ENCODE measurements at regions not wholly inside any gene's neighbourhood (a gene's known extent, or its start where the extent isn't known, plus 50 kb on each side); places are given as distances from the start of the nearest gene placed in this dataset.

DNA sequence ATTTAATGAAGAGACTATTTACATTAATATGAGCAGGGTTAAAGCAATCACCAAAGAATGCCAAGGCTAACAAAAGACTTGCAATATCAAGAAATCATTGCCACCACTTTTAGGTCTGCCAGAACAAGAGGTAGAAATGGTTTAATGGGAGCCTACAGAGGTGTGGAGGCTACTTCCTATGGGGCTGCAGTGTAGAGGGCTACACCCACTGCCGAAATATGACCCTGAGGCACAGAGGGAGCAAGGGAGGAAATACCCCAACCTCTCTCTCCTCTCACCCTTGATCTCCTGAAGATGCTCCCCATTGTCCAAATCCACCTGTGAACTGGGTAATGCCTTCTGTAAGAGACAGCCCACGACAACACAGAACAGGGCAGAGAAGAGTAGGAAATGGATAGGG is 315.4 kb downstream of the SMAD2 start:
- Histone ChIP-seq H3K4me1 (no peaks in the 10 kb centered on the region), H3K9me3 (no peaks in the 10 kb centered on the region), H3K36me3 (ENCODE audit: control insufficient read depth, insufficient read depth, low read length) (no peaks in the 10 kb centered on the region), H3K27me3 (replicated peaks; ENCODE audit: control insufficient read depth, insufficient read depth, low read length) (no peaks in the 10 kb centered on the region), H3K4me3 (ENCODE audit: low read depth, low read length) (no peak overlapping the region)
- H3K27ac Mint-ChIP-seq (ENCODE audit: unreplicated experiment) = no peak overlapping the region
- intact Hi-C loops (cut with micrococcal nuclease; ENCODE audit: unreplicated experiment) = no loop called here
- no peaks in the 10 kb centered on the region for H3K4me1 Mint-ChIP-seq (ENCODE audit: low read depth, unreplicated experiment)
- DNase-seq = no peak
- H3K36me3 Mint-ChIP-seq (ENCODE audit: insufficient read depth, unreplicated experiment) = no peaks in the 10 kb centered on the region
- no peak overlapping the region for H3K4me3 Mint-ChIP-seq (ENCODE audit: unreplicated experiment)
- BruUV-seq (replicated peaks) = no TSS peak
- H3K27me3 Mint-ChIP-seq (ENCODE audit: insufficient read depth, unreplicated experiment) = peaks cover 8% of the 10 kb centered on the region
- ChIA-PET CTCF (no interaction called here), POLR2A (no interaction called here)
- H3K9me3 Mint-ChIP-seq (ENCODE audit: unreplicated experiment) = no peaks in the 10 kb centered on the region
- TF ChIP-seq, protein P1, sequence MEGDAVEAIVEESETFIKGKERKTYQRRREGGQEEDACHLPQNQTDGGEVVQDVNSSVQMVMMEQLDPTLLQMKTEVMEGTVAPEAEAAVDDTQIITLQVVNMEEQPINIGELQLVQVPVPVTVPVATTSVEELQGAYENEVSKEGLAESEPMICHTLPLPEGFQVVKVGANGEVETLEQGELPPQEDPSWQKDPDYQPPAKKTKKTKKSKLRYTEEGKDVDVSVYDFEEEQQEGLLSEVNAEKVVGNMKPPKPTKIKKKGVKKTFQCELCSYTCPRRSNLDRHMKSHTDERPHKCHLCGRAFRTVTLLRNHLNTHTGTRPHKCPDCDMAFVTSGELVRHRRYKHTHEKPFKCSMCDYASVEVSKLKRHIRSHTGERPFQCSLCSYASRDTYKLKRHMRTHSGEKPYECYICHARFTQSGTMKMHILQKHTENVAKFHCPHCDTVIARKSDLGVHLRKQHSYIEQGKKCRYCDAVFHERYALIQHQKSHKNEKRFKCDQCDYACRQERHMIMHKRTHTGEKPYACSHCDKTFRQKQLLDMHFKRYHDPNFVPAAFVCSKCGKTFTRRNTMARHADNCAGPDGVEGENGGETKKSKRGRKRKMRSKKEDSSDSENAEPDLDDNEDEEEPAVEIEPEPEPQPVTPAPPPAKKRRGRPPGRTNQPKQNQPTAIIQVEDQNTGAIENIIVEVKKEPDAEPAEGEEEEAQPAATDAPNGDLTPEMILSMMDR (IDR thresholded peaks at IDR 0.05; ENCODE audit: insufficient read depth in 1 of 2, low read depth in 1 of 2, low read length in 1 of 2, severe bottlenecking in 1 of 2, unreplicated experiment in 1 of 2) = no peak

DNA sequence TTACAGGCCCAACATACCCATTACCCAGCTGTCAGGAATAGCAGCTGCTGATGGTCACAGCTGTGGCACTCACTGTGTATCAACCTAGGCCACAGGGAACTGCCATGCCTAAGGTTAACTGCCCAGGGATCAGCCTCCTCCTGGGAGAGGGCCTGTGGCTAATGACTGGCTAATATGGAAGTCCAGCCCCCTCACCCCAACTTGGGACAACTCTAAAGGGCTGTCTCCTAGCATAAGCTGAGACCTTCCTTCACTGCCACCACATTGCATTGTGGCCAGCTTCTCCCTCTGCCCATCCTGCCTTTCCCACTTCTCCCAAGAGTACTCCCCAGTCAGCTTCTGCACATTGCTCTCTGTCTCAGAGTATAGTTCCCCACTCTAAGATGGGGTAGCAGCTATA is 316.5 kb downstream of the SMAD2 start:
- no peaks in the 10 kb centered on the region for H3K9me3 ChIP-seq
- no peak for DNase-seq
- H3K27ac Mint-ChIP-seq (ENCODE audit: unreplicated experiment) = no peak overlapping the region
- intact Hi-C loops (cut with micrococcal nuclease; ENCODE audit: unreplicated experiment) = no loop called here
- ChIA-PET POLR2A (no interaction called here), CTCF (no interaction called here)
- no peaks in the 10 kb centered on the region for H3K36me3 Mint-ChIP-seq (ENCODE audit: insufficient read depth, unreplicated experiment)
- TF ChIP-seq, protein P1 (IDR thresholded peaks at IDR 0.05; ENCODE audit: insufficient read depth in 1 of 2, low read depth in 1 of 2, low read length in 1 of 2, severe bottlenecking in 1 of 2, unreplicated experiment in 1 of 2) = no peak
- H3K27me3 Mint-ChIP-seq (ENCODE audit: insufficient read depth, unreplicated experiment) = peaks cover 3% of the 10 kb centered on the region
- no peaks in the 10 kb centered on the region for H3K27me3 ChIP-seq (replicated peaks; ENCODE audit: control insufficient read depth, insufficient read depth, low read length)
- no peaks in the 10 kb centered on the region for H3K4me1 Mint-ChIP-seq (ENCODE audit: low read depth, unreplicated experiment)
- no peak overlapping the region for H3K4me3 Mint-ChIP-seq (ENCODE audit: unreplicated experiment)
- H3K4me1 ChIP-seq = no peaks in the 10 kb centered on the region
- no peak overlapping the region for H3K4me3 ChIP-seq (ENCODE audit: low read depth, low read length)
- H3K36me3 ChIP-seq (ENCODE audit: control insufficient read depth, insufficient read depth, low read length) = no peaks in the 10 kb centered on the region
- H3K9me3 Mint-ChIP-seq (ENCODE audit: unreplicated experiment) = no peaks in the 10 kb centered on the region
- BruUV-seq (replicated peaks) = no TSS peak

DNA sequence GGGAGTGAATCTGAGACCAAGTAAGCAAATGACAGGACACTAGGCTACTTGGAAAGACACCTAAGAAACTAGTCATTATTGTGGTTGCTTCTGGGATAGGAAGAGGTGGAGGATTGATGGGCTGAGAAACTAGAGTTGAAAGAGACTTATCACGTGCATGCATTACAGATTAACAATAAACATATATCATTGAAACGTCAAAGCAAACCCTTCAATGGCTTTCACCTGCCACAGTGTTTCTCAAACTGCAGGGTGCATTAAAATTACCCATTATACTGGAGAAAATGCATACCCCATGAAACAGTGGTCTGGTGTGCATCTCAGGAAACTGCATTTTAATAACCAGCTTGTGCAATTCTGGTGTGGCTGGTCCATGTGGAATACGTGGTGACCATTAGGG is 318.8 kb downstream of the SMAD2 start:
- BruUV-seq (replicated peaks) = no TSS peak
- H3K36me3 Mint-ChIP-seq (ENCODE audit: insufficient read depth, unreplicated experiment) = no peaks in the 10 kb centered on the region
- peaks cover 3% of the 10 kb centered on the region for H3K27me3 Mint-ChIP-seq (ENCODE audit: insufficient read depth, unreplicated experiment)

More for the DNA sequence above, 318.8 kb downstream of the SMAD2 start:
- Histone ChIP-seq H3K27me3 (replicated peaks; ENCODE audit: control insufficient read depth, insufficient read depth, low read length) (no peaks in the 10 kb centered on the region), H3K4me1 (no peaks in the 10 kb centered on the region), H3K36me3 (ENCODE audit: control insufficient read depth, insufficient read depth, low read length) (no peaks in the 10 kb centered on the region), H3K4me3 (ENCODE audit: low read depth, low read length) (no peak overlapping the region), H3K9me3 (no peaks in the 10 kb centered on the region)
- DNase-seq = no peak
- ChIA-PET CTCF (no interaction called here), POLR2A (no interaction called here)
- intact Hi-C loops (cut with micrococcal nuclease; ENCODE audit: unreplicated experiment) = no loop called here
- H3K4me3 Mint-ChIP-seq (ENCODE audit: unreplicated experiment) = no peak overlapping the region
- no peaks in the 10 kb centered on the region for H3K4me1 Mint-ChIP-seq (ENCODE audit: low read depth, unreplicated experiment)
- TF ChIP-seq, protein P1 (IDR thresholded peaks at IDR 0.05; ENCODE audit: insufficient read depth in 1 of 2, low read depth in 1 of 2, low read length in 1 of 2, severe bottlenecking in 1 of 2, unreplicated experiment in 1 of 2) = no peak
- H3K27ac Mint-ChIP-seq (ENCODE audit: unreplicated experiment) = no peak overlapping the region
- no peaks in the 10 kb centered on the region for H3K9me3 Mint-ChIP-seq (ENCODE audit: unreplicated experiment)

All from Caco-2 (cell line).